Gastrocnemius medialis (tissue), 4 donors: ENCODE measurements at regions not wholly inside any gene's neighbourhood (a gene's known extent, or its start where the extent isn't known, plus 50 kb on each side); places are given as distances from the start of the nearest gene placed in this dataset.

Source experiments
- CTCF ChIP-seq, 5 experiments: fragments of 450-650 bp in 3 of 5; fragments of 200-600 bp in 2 of 5; sonication (generic) in 2 of 5; IDR thresholded peaks in 4 of 5; conservative IDR thresholded peaks in 1 of 5; 1 replicate in 4 of 5; 2 replicates in 1 of 5; pipeline ENCODE4 v1.5.1; 2016 to 2019; ENCODE audit warnings: antibody characterized with exemption in 5 of 5, mild to moderate bottlenecking in 3 of 5, moderate library complexity in 3 of 5
- POLR2A ChIP-seq, 2 donors: fragments of 450-650 bp; IDR thresholded peaks; one replicate each; pipeline ENCODE4 v1.6.1; 2017; ENCODE audit warnings: antibody characterized with exemption in 2 of 2, mild to moderate bottlenecking in 2 of 2, moderate library complexity in 2 of 2

GRCh38 chr18:31213641-31214040, 51.0 kb upstream of the DSC1 start:
- TF ChIP-seq CTCF (IDR thresholded peaks at IDR 0.05 in 4 of 5, conservative IDR thresholded peaks at IDR 0.05 in 1 of 5) (no peak), POLR2A (IDR thresholded peaks at IDR 0.05) (no peak)
